ENCODE measurements at regions not wholly inside any gene's neighbourhood (a gene's known extent, or its start where the extent isn't known, plus 50 kb on each side); places are given as distances from the start of the nearest gene placed in this dataset.

DNA sequence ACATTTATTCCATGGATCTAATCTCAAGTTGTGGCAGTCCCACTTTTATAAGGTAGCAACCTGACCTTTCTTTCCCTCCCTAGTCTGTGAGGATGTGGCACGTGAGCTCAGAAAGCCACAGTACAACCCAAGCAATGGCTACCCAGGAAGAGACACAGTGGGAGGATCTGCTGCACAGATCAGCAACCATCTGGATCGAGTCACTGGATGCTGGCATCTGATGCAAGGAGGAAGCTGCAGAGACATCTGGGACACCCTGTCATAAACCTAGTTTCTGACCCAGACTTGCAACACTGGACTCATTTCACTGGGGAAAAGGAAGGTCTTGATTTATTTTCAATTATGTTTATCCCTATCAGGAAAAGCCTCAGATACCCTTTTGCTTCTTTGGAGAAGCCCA lies 327.1 kb downstream of the PAPSS1 start:
- no peaks in the 10 kb centered on the region for H3K4me1 ChIP-seq (ENCODE audit: insufficient read depth, low read length)
- TF ChIP-seq CTCF (IDR thresholded peaks at IDR 0.05; ENCODE audit: borderline replicate concordance, extremely low read depth, low read length, poor library complexity, severe bottlenecking) (no peak), EZH2 (IDR thresholded peaks at IDR 0.05; ENCODE audit: borderline replicate concordance, low read depth, low read length, severe bottlenecking) (no peak)
- no peak overlapping the region for H3K4me3 ChIP-seq (ENCODE audit: low read depth in 1 of 2, low read length in 2 of 2)
- H3K27ac ChIP-seq (ENCODE audit: low read length): no peak overlapping the region
- no peak overlapping the region for H2AFZ ChIP-seq (ENCODE audit: low read depth, low read length)
- H3K9me3 ChIP-seq (ENCODE audit: insufficient read depth, low read length, severe bottlenecking): no peaks in the 10 kb centered on the region
- H4K20me1 ChIP-seq (ENCODE audit: insufficient read depth, low read length): no peaks in the 10 kb centered on the region
- H3K36me3 ChIP-seq (ENCODE audit: insufficient read depth, low read length): no peaks in the 10 kb centered on the region
- DNase-seq: no peak
- peaks cover 3% of the 10 kb centered on the region for H3K27me3 ChIP-seq (ENCODE audit: insufficient read depth, low read length, poor library complexity)
- ATAC-seq (ENCODE audit: insufficient read depth, low read depth): no peak
- H3K4me2 ChIP-seq (ENCODE audit: insufficient read depth, low read length): no peak overlapping the region
- H3K9ac ChIP-seq (ENCODE audit: low read depth, low read length): no peak overlapping the region
- no peaks in the 10 kb centered on the region for H3K79me2 ChIP-seq (ENCODE audit: insufficient read depth, low read length)

GRCh38 chr4:107392380-107392779 lies 327.7 kb downstream of the PAPSS1 start:
- Histone ChIP-seq H3K4me3 (ENCODE audit: low read depth in 1 of 2, low read length in 2 of 2) (no peak overlapping the region), H3K79me2 (ENCODE audit: insufficient read depth, low read length) (no peaks in the 10 kb centered on the region), H3K9ac (ENCODE audit: low read depth, low read length) (no peak overlapping the region), H3K4me1 (ENCODE audit: insufficient read depth, low read length) (no peaks in the 10 kb centered on the region), H3K9me3 (ENCODE audit: insufficient read depth, low read length, severe bottlenecking) (no peaks in the 10 kb centered on the region), H4K20me1 (ENCODE audit: insufficient read depth, low read length) (no peaks in the 10 kb centered on the region), H3K27me3 (ENCODE audit: insufficient read depth, low read length, poor library complexity) (peaks cover 3% of the 10 kb centered on the region), H3K27ac (ENCODE audit: low read length) (no peak overlapping the region), H3K36me3 (ENCODE audit: insufficient read depth, low read length) (no peaks in the 10 kb centered on the region), H3K4me2 (ENCODE audit: insufficient read depth, low read length) (no peak overlapping the region), H2AFZ (ENCODE audit: low read depth, low read length) (no peak overlapping the region)
- DNase-seq (no peak), ATAC-seq (ENCODE audit: insufficient read depth, low read depth) (no peak)
- TF ChIP-seq CTCF (IDR thresholded peaks at IDR 0.05; ENCODE audit: borderline replicate concordance, extremely low read depth, low read length, poor library complexity, severe bottlenecking) (no peak), EZH2 (IDR thresholded peaks at IDR 0.05; ENCODE audit: borderline replicate concordance, low read depth, low read length, severe bottlenecking) (no peak)

DNA sequence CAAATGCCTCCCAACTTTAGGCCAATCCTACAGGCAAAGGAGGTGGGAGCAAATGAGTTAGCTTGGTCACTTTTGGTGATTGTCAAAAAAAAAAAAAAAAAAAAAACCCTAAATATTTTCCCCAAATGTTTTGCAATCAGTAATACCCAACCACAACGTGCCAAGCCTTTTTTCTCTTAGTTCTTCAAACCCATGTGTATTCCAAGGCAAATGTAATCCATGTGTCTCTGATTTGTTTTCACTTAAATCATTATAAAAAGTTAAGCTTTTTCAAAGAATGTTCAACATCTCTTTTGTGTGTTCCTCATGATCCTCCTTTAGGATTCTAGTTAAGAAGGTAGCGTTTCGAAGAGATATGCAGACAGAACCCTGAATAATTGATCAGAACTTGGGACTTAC lies 328.4 kb downstream of the PAPSS1 start:
- no peaks in the 10 kb centered on the region for H3K79me2 ChIP-seq (ENCODE audit: insufficient read depth, low read length)
- no peaks in the 10 kb centered on the region for H4K20me1 ChIP-seq (ENCODE audit: insufficient read depth, low read length)
- TF ChIP-seq EZH2 (IDR thresholded peaks at IDR 0.05; ENCODE audit: borderline replicate concordance, low read depth, low read length, severe bottlenecking): no peak
- no peak for TF ChIP-seq CTCF (IDR thresholded peaks at IDR 0.05; ENCODE audit: borderline replicate concordance, extremely low read depth, low read length, poor library complexity, severe bottlenecking)
- no peaks in the 10 kb centered on the region for H3K9me3 ChIP-seq (ENCODE audit: insufficient read depth, low read length, severe bottlenecking)
- ATAC-seq (ENCODE audit: insufficient read depth, low read depth): no peak
- peaks cover 3% of the 10 kb centered on the region for H3K27me3 ChIP-seq (ENCODE audit: insufficient read depth, low read length, poor library complexity)
- no peak for DNase-seq
- no peak overlapping the region for H3K9ac ChIP-seq (ENCODE audit: low read depth, low read length)
- no peak overlapping the region for H3K27ac ChIP-seq (ENCODE audit: low read length)
- no peaks in the 10 kb centered on the region for H3K36me3 ChIP-seq (ENCODE audit: insufficient read depth, low read length)
- no peak overlapping the region for H3K4me2 ChIP-seq (ENCODE audit: insufficient read depth, low read length)
- no peak overlapping the region for H3K4me3 ChIP-seq (ENCODE audit: low read depth in 1 of 2, low read length in 2 of 2)
- H3K4me1 ChIP-seq (ENCODE audit: insufficient read depth, low read length): no peaks in the 10 kb centered on the region
- no peak overlapping the region for H2AFZ ChIP-seq (ENCODE audit: low read depth, low read length)
